ENCODE measurements at regions not wholly inside any gene's neighbourhood (a gene's known extent, or its start where the extent isn't known, plus 50 kb on each side); places are given as distances from the start of the nearest gene placed in this dataset.

DNA sequence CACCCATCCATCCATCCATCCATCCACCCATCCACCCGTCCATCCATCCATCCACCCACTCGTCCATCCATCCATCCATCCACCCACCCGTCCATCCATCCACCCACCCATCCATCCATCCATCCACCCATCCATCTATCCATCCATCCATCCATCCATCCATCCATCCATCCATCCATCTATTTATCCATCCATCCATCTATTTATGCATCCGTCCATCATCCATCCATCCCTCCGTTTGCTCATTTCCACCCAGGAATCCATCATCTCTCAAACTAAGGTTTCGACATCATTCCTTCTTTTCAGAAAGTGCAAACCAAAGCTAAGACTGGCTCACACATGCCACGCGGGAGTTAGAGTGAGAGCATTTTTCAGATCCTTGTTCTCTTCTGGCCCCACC is 52.8 kb upstream of the POFUT2 start:
- TF ChIP-seq, protein P1, sequence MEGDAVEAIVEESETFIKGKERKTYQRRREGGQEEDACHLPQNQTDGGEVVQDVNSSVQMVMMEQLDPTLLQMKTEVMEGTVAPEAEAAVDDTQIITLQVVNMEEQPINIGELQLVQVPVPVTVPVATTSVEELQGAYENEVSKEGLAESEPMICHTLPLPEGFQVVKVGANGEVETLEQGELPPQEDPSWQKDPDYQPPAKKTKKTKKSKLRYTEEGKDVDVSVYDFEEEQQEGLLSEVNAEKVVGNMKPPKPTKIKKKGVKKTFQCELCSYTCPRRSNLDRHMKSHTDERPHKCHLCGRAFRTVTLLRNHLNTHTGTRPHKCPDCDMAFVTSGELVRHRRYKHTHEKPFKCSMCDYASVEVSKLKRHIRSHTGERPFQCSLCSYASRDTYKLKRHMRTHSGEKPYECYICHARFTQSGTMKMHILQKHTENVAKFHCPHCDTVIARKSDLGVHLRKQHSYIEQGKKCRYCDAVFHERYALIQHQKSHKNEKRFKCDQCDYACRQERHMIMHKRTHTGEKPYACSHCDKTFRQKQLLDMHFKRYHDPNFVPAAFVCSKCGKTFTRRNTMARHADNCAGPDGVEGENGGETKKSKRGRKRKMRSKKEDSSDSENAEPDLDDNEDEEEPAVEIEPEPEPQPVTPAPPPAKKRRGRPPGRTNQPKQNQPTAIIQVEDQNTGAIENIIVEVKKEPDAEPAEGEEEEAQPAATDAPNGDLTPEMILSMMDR (IDR thresholded peaks at IDR 0.05): no peak
- TF ChIP-seq POLR2A (IDR thresholded peaks at IDR 0.05): no peak

Measured in adrenal gland (tissue), 5 donors.